ENCODE measurements at regions not wholly inside any gene's neighbourhood (a gene's known extent, or its start where the extent isn't known, plus 50 kb on each side); places are given as distances from the start of the nearest gene placed in this dataset.
"Not testable (repeated sequence)": the region's sequence is repeated elsewhere in the genome, so short reads cannot be mapped to it uniquely, and the experiment has no call there.

DNA sequence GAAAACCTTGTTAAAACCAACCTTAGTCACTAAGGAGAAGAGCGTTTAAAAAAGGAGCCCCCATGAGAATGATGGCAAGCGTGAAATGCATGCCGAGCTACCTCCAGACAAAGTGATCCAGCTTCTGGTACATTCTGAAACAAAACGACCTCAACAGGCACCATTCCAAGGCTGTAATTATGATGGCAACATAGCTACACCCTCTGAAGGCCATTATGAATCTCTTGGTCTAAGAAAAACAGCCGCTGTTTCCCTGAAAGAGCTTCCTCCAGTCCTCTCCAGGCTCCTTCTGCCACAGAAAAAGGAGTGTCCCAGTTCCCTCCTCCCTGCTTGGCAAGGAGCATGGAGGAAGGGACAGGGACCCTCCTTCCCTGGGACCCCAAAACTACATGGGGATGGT, 50.0 kb upstream of the ABLIM1 start:
- no peak for DNase-seq

DNA sequence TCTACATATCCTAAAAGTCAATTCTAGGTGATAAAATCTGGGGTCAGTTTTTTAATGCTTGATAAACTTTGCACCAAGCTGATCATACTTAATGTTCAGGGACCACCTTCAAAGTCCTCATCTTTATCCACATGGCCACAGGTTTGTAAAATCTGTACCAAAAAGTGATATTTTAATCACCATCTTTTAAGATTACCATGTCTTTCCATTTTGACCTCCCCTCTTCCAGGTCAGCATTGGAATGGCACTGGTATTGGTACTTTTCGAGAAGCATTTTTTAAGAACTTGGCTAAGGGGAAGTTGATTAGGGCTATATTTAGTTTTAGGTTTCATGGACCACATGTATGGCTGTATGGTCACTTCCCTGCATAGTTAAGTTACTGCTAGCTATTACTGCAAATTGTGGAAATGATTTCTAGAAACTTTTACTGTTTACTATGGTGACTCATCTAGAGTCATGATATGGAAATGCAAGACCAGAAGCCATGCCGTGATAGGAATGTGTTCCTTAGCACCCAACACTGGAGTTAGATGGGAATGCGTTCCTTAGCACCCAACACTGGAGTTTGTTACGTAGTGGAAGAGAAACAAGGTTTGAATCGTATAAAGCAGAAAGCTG, 50.8 kb upstream of the ABLIM1 start:
- no peak for DNase-seq

DNA sequence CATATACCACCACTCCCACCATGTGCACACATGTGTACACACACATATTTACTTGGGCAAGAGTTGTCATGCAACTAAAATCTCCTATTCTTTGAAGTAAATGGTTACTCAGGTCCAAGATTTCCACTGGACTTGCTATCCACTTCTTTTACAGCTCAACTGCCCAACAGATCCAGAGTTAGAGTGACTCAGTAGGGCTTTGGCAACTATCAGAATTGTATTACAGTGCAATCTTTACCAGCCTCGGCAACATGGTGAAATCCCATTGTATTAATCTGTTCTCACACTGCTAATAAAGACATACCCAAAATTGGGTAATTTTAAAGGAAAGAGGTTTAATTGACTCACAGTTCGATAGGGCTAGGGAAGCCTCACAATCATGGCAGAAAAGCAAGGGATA, 51.9 kb upstream of the ABLIM1 start:
- DNase-seq, result no peak

DNA sequence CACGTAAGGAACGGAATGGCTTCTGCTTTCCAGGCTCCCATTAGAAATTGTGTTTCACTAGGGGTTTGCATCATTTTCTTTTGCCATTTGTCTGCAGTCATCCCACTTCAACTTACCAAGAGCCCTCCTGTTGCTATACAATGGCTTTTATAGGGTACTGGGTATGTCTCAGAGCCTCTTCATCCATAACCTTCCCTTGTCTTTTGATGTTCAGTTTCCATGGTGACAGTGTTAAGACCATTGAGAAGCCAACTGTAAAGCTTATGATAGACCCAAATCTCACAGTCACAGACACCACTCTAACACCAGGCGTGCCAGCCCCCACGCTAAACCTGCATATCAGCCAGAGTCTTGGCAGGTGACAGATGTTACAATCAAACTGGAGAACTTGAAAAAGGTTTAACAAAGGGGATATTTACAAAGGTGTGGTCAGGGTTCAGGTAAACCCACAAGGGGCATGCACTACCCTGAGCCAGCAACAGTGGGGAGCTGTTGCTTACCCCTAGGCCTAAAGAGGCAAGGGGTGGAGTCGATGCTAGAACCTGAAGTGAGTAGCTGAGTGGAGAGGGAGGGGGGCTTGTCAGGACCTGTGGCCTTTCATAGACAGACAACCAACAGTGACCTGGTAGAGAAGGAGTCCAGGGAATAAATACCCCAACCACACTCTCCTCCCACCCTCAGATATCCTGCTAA, 53.2 kb upstream of the ABLIM1 start:
- DNase-seq, result no peak

DNA sequence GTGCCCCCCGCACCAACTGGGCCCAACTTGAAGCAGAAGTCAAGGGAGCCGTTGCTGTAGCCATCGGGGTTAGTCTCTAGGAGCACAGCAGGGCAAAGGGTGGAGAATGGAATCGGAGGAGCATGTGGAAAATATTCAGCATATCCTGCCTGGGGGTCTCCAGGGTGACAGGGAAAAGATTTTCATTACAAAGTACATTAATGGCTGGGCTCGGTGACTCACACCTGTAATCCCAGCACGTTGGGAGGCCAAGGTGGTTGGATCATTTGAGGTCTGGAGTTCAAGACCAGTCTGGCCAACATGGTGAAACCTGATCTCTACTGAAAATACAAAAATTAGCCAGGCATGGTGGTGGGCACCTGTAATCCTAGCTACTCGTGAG, 53.8 kb upstream of the ABLIM1 start:
- no peak for DNase-seq

DNA sequence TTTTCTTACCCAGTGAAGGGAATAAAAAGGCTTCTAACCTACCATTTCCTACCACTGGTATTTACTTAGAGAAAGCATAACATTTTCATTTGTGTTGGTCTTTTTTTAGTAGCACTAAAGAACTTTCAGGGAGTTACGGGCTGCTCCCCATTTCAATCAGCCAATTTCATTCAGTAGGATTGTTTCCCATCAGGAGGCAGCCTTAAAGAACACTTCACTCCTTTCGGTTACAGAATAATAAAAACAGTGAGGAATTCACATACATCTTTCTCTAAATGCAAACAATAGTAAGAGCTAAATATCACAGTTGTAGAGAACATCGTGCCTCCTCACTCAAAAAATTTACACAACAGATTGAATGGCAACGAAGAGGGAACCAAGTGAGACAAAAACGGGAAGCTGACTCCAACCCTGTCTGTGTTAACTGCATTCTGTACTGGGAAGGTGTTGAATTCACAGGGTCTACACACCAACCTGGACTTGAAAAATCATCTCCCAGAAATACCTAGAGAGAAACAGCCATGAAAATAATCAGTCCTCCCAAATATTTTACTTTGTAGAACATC, 55.5 kb upstream of the ABLIM1 start:
- DNase-seq, result no peak

DNA sequence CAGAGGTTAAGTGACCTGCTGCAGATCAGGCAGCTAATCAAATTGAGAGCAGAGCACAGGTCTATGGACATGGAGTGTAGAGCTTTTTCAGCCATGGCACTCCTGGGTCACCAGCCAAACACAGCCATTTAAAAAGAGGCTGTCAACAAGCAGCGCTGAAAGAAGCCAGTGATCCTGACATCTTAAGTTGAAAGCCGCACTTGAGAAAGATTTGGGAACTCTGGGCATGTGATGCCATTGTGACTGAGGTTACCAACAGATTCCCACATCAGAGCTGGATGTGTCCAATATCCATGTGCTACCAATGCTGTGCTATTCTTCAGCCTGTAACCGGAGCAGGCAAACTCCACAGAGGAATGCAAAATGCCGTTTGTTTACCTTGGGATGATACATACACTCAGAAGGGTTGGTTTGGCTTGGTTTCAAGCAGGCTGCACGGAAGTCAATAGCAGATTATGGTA, 56.2 kb upstream of the ABLIM1 start:
- DNase-seq, result no peak

DNA sequence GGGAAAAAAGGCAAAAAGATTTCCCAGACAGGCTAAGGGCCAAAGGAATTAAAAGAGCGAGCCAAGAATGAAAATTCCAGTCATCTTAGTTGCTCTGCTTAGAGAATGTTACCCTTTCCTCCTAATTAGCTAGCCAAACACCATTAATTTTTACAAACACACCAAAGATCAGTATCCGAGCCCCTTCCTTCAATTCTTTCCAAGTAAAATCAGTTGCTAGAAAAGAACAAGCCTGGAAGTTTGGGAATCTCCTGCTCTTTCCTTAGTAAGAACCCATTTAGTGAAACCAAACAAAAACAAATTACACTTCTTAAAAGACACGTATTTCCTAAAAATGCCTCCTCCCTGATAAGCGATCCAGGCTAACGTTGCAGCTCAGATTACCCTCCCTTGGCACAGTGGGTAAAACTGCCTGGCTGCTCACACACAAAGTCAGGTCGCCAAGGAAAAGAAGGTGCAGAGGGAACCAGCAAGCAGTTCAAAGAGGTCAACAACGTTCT, 57.1 kb upstream of the ABLIM1 start:
- no peak for DNase-seq

DNA sequence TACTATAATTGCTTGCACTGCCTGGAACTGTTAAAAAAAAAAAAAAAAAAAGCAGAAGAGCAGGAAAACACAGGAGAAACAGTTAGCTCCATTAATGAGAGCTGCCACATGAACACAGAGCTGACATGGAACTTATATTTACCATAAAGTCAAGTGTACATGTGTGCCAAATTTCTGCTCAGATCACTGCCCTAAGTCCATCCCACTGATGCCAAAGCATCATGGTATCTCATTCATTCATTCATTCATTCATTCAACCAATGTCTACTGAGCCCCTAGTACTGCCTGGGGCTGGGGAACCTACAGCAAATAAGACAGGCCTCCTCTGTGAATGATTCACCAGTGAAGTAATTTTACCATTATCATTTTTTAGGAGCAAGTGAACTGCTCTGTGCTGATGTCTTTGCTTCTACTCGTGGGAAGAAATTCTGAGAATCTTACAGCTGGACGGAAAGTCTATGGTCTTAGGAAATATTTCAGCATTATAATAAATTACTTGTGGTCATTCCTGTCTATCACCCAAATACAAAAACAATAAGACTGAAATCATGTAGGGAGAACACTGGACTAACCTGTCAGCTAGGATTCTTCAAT, 58.8 kb upstream of the ABLIM1 start:
- DNase-seq, result no peak

DNA sequence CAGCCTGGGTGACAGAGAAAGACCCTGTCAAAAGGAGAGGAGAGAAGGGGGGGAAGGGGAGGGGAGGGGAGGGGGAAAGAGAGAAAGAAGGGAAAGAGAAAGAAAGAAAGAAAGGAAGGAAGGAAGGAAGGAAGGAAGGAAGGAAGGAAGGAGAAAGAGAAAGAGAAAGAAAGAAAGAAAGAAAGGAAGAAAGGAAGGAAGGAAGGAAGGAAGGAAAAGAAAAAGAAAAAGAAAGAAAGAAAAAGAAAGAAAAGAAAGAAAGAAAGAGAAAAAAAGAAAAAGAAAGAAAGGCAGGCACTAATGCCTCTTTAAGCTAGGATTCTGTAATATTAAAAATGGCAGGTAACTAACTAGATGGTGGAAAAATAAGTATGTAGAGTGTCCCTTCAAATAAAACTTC, 59.8 kb upstream of the ABLIM1 start:
- not testable (repeated sequence) for DNase-seq

DNA sequence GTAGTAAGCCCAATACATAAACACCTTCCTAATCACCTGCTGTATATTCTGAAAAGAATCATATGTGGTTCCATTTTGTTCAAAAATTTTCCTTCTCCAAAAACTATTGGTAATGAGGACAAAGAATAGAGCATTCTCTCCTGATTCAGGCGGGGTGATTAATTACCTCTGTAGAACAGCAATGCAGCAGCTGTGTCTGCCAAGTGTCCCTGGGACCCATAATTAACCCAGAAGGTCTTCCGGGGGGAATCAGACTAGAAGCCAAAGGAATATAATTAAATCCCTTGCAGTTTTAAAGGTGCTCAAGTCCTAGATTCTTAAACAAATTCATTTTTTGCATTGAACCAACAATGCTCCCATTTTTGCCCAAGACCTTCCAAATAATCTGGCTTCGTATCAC, 60.3 kb upstream of the ABLIM1 start:
- no peak for DNase-seq

DNA sequence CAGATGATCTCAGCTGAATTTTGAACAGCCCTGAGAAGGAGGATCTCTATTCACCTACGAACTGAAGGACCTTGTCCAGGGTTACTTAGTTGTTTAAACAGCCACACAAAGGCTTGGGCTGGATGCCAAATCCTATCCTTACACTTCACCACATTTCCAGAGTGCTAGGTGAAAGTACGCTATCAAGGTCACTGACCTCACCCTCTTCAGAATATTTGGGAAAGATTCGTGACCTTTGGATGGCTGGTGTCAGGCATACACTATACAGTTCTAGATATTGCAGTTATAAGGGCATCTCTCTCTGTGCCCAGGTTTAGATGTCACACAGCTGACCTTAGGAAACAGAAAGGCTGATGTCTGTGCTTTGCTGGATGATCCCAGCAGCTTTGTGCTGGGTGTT, 61.2 kb upstream of the ABLIM1 start:
- no peak for DNase-seq

DNA sequence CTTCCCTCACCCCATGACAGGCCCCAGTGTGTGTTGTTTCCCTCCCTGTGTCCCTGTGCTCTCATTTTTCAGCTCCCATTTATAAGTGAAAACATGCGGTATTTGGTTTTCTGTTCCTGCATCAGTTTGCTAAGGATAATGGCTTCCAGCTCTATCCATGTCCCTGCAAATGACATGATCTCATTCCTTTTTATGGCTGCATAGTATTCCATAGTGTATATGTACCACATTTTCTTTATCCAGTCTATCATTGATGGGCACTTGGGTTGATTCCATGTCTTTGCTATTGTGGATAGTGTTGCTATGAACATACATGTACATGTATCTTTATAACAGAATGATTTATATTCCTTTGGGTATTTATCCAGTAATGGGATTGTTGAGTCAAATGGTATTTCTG, 61.9 kb upstream of the ABLIM1 start:
- DNase-seq, result not testable (repeated sequence)

DNA sequence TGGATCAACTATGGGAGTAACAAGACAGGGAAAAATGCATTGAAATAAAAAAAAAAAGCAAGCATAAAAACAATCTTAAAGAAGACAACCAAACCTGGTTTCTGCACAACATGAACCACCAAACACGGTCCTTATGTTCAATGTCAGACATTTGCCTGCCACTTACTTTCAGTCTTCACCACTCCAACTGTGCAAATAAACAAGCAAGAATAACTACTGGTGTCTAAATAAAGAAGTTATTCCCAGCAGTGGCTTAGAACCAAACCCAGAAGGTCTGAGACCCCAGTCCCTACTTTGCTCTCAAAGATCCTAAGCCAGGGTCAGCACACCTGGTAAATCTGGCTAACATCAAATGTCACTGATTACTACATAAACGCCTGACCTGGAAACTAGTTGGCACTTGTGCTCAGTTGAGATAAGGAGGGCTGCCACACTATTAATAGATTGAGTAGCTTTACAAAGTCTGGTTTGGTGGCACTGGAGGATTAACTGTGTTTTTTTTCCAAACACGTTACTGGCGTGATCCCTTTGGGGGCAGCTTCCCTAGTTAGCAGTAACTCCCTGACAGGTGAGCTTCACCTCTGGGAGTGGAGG, 62.7 kb upstream of the ABLIM1 start:
- no peak for DNase-seq

DNA sequence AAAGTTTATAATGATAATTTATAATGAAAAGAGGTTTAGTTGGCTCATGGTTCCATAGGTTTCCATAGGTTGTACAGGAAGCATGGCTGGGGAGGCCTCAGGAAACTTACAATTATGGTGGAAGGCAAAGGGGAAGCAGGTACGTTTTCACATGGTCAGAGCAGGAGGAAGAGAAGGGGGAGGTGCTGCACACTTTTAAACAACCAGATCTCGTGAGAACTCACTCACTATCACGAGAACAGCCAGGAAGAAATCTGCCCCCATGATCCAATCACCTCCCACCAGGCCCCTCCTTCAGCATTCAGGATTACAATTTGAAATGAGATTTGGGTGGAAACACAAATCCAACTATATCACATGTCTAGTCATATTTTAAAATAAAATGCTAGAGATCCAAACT, 64.1 kb upstream of the ABLIM1 start:
- not testable (repeated sequence) for DNase-seq

DNA sequence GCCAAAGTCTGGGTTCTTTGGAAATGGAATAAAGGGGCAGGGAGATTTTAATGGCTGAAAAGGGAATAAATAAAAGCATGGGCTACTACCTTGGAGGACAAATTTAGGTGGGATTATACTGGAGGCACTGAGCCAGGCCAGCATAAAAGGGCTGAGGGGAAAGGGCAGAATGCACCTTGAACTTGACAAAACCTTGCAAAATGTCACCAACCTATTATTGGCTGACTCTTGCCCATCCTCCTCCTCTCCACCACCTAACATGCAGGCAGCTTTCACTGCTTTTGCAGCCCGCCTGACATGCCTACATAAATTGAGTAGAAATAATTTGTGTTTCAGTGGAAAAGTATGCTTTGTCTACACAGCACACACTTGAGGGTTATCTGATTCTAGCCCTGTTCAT, 65.3 kb upstream of the ABLIM1 start:
- no peak for DNase-seq

DNA sequence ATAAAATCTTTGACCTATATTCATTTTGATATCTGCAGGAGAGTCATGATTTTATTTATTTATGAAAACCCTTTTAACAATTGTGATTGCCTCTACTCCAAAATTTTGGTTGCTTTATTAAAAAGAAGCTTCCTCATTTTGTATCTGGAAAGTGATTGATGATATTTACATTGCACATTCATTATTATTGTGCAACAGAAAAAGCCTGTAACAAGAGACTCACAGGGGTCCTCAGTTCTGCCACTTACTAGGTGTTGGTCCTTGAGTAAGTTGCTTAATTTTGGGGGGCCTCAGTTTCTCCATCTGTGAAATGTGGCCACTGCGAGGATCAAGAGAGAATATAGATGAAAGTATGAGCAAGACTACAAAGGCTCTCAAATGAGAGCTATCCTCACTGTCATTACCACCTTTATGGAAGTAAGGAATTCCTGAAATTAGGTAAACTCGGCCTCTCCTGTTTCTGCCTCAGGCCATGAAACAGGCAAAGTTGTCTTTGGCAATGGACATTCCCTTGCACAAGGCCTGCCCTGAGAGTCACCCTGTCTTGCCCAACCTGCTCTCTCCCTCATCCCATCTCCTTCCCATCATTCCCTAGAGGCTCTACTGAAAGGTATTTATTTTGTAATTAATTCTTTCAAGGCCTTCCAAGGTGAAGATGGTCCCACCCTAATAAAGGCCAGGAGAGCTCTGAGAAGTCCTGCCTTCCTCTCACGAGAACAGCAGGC, 66.1 kb upstream of the ABLIM1 start:
- no peak for DNase-seq

DNA sequence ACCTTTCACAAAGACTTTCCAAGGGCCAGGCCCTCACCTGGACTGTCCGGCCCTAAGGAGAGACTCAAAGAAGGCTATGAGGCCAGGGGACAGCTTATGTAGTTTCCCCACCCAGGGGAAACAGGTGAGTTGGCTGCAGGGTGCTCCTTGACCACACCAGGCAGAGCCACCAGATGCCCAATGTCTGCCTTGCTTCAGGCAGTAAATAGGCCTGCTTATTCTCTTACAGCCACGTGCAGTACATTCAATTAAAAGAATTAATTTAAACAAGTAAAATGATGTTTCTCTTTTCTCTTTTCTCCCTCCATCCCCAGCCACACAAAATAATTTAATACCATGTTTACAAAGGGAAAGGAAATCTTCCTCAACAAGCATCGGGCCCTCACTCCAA, 66.6 kb upstream of the ABLIM1 start:
- DNase-seq, result no peak

DNA sequence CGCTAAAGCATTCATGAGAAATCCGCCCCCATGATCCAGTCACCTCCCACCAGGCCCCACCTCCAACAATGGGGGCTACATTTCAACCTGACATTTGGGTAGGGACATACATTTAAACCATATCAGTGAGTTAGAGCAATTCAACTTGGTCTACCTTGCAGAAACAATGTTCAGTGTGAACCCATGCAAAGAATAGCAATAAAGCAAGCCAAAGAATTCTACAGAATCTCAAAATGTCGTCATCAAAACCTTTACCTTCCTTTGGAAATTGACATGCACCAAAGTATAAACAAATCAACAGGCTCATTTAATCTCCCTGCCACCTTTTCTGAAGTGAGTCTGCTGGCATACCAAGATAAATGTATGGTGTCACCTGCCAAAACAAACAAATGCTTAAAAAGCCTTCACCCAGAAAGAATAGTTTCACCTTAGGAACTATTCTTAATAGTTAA, 68.8 kb upstream of the ABLIM1 start:
- DNase-seq, result no peak

DNA sequence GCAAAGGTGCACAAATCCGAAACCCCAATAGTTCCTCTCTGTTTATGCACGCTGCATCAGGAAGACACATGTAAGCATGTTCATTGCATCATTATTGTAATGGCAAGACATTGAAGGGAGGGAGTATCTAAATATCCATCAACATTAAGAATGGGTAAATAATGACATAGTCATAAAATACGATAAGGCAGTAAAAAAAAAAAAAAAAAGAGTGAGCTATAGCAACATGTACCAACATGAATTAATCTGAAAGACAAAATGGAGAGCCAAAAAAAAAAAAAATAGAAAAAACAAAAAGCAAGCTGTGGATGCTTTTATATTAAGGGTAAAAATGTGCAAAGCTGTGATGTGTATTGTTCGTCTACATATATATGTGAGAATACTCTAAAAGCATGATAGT, 70.2 kb upstream of the ABLIM1 start:
- no peak for DNase-seq

DNA sequence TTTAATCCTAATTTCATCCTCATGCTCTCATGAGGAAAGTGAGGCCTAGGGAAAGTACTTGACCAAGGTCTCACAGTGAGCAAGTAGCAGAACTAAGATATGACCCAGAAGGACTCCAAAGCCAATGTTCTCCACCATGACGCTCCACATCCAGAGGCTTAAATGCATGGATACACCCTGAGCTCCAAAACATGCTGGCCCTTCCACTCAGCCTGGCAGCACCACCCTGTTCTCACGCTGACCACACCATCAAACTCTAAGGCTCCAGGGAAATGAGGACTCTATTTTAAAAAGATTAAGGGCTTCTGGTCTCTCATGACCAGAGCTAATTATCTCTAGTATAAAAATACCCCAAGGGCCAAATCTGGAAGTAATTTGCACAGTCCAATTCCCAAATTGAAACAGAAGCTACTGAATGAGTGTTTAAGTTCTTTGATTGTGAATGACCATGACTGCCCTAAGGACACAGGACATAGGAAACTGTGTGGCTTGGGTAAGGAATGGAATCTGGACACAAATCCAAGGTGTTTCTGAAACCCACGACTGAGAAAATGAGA, 71.1 kb upstream of the ABLIM1 start:
- DNase-seq, result no peak

DNA sequence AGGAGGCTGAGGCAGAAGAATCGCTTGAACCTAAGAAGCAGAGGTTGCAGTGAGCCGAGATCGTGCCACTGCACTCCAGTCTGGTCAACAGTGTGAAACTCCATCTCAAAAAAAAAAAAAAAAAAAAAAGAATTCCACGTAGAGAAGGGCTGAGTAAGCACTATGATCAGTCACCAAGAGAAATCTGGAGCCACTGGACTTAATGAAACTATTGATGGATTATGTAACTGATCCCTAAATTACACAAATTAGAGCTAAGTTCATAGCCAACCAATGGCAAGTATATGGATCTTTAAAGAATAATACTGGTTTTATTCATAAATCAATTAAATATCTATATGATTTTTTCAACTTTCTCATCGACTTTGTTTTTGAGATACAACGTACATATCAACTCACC, 72.2 kb upstream of the ABLIM1 start:
- DNase-seq, result no peak

DNA sequence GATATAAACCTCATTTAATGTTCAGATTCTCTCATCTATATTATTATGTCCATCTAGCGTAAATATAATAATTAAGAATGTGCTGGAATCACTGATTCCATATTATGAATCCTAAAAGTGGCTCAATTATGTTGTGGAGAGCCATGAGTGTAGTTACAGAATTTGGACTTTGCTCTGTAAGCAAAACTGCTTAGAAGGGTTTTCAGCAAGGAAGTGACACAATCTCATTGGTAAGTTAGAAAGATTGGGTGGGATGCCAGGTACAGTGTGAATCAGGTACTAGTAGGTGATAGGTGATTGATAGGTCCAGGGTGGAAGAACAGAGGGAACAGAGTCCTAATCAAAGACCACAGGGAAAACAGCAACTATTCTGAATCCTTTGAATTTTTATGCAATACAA, 74.9 kb upstream of the ABLIM1 start:
- DNase-seq, result no peak

All from stimulated activated CD4-positive, alpha-beta T cell treated with anti-CD3 and anti-CD28 coated beads, Interleukin-4, amount 100 ng/mL, for 4 hours (primary cell).